HG03097 (cell line): ENCODE measurements at regions not wholly inside any gene's neighbourhood (a gene's known extent, or its start where the extent isn't known, plus 50 kb on each side); places are given as distances from the start of the nearest gene placed in this dataset.
"Not testable (repeated sequence)": the region's sequence is repeated elsewhere in the genome, so short reads cannot be mapped to it uniquely, and the experiment has no call there.

Experiments
- ATAC-seq: cut with Tn5 transposase; IDR thresholded peaks from one replicate; pipeline ENCODE4 v1.9.1; 2021; ENCODE audit not compliant: unreplicated experiment, low FRiP score

- no peak for ATAC-seq
Measured at GRCh38 chr20:41691443-41691842, 73.3 kb upstream of the CHD6 start.

DNA sequence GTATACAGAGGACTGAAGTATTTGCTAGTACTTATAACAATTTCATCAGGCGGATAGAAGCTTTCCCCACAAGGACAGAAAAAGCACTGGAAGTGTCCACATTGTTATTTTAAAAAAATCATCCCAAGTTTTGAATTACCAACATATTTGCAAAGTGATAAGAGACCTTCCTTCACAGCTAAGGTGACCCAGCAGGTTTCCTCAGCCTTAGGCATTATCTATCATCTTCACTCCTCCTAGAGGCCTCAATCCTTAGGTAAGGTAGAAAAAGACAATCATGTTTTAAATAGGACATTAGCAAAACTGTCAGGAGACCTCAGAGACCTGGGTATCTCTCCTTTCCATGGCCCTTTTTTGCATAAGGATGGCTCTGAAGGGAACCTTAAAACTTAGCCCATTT is 72.5 kb upstream of the CHD6 start:
- no peak for ATAC-seq

DNA sequence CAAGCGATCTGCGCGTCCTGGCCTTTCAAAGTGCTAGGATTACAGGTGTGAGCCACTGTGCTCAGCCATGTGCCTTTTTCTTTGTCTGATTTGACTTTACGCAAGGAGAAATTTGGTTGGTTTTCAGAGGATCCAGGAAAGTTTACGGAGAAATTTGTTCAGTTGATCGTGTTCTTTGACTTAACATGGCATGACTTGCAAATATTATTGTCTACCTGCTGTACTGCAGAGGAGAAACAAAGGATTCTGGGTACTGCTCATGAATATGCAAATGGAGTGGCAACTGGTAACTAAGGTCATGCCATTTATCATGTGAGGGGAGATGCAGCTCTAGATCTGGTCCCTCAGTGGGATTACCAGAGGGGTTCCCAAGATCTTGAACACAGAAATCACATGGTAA is 68.8 kb upstream of the CHD6 start:
- no peak for ATAC-seq

DNA sequence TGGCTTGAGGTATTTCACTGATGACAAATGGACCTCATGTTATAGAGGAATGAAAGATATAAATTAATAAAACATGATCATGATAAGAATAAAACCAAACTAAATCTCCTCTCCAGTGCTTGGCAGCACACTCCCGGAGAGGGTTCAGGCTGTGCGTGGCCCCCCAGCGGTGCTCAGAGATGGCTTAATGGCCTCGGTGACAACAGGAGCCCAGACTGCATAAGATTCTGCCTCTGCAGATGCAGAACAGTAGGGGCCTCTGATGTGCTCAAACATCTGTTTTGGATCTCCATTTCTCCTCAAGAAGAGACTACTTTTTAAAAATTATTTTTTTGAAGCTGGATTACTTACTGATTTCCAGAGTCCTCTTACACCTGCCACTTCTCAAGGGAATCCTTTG is 67.0 kb upstream of the CHD6 start:
- ATAC-seq: not testable (repeated sequence)

DNA sequence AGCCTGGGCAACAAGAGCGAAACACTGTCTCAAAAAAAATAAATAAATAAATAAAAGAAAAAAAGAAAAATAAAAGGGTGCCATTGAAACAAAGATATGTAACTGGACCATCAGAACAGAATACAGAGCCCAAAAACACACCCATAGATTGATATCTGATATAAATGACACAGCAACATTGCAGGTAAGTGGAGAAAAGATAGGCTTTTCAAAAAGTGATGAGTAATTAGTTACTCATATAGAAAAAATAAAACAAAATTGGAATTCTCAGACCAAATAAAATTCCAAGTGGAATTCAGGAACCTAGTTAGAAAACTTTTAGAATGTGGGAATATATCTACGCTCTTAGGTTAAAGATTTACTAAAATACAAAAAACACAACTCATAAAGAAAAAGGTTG is 60.6 kb upstream of the CHD6 start:
- no peak for ATAC-seq

- ATAC-seq: no peak
Measured at GRCh38 chr20:41672282-41672681, 54.1 kb upstream of the CHD6 start.

DNA sequence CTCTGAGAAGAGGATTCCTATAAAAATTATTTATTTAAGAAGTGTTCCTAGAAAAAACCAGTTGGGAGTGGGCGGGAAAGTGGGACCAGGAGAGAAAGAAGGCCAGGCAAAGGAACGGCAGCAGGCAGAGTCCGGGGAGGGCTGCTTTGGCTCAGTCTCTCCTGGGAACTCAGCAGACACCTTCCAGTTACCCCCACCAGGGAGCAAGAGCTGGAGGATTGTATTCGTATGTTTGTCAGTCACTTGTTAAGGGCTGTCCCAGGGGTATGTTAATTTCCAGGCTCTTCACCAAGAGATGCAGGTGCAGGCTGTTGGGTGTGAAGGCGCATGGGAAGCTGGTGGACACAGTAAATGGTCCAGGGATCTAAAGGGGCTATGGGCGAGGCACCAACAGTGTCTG is 53.0 kb upstream of the CHD6 start:
- ATAC-seq: no peak

DNA sequence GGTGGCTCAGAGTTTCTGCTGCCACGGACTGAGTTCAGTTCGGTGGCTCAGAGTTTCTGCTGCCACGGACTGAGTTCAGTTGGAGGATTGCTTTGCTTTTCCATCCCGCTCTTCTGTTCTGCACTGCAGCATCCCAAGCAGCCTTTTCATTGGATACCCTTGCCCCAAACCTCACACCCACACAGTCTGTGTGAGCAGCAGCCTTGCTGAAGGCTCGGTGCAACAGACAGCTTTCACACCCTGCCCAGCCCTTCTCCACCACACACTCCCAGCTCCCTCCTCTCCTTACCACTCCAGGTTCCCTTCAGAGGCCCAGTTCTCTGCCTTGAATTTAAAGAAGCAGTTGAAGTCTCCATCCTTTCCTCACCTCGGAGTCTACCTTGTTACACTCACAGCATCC is 52.5 kb upstream of the CHD6 start:
- no peak for ATAC-seq

DNA sequence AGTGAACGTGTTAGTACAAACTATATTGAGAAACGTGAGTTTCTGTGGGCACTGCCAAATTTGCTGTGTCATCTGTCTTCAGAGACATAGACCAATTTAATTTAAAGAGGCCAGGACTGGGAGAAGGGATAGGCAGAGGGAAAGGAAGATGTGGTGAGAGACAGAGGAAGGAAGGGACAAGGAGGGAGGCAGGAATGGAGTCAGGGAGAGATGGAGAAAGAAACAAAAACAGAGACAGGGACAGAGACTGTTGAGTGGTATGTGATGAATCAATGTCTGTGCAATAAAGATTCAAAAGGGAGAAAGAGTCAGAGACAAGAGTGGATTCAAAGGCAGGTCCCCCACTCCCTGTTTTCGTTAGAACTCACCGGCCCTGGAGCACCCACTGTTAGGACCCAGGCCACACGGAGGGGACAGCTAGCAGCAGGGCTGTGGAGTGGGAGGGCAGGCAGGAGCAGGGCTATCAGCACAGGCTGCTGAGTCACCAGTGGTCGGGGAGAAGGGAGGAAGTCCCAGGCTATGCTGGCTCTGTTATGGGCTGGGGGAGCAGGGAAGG is 51.6 kb upstream of the CHD6 start:
- ATAC-seq: no peak

GRCh38 chr20:41668057-41668749 is 50.0 kb upstream of the CHD6 start:
- ATAC-seq: no peak
